B cell (primary cell): ENCODE measurements at regions not wholly inside any gene's neighbourhood (a gene's known extent, or its start where the extent isn't known, plus 50 kb on each side); places are given as distances from the start of the nearest gene placed in this dataset.

Source experiments
- CTCF ChIP-seq: fragments of 200-600 bp; IDR thresholded peaks from one replicate; pipeline ENCODE4 v1.8.0; 2022; ENCODE audit warnings: antibody characterized with exemption, mild to moderate bottlenecking
- EZH2 ChIP-seq: IDR thresholded peaks from 2 replicates; pipeline ENCODE4 v1.6.1; 2012; ENCODE audit warnings: borderline replicate concordance, low read depth, mild to moderate bottlenecking, moderate library complexity, low read length; ENCODE audit not compliant: insufficient read depth, poor library complexity, severe bottlenecking

- TF ChIP-seq CTCF (no peak), EZH2 (no peak)
Observed at GRCh38 chr17:79317916-79318315, 243.3 kb downstream of the ENGASE start.
